GM12864 (cell line): ENCODE measurements at regions not wholly inside any gene's neighbourhood (a gene's known extent, or its start where the extent isn't known, plus 50 kb on each side); places are given as distances from the start of the nearest gene placed in this dataset.

Experiments
- DNase-seq: peaks from one replicate; pipeline ENCODE4 v3.0.0-alpha.2; 2011; ENCODE audit warnings: low read depth
- H3K4me3 ChIP-seq: 2 replicates; pipeline ENCODE4 v1.5.1; 2011; ENCODE audit warnings: mild to moderate bottlenecking, low read depth, low read length, control low read depth
- TF ChIP-seq, protein P1 (sequence below): IDR thresholded peaks from 2 replicates; pipeline ENCODE4 v1.5.1; 2011; ENCODE audit warnings: low read depth, mild to moderate bottlenecking, moderate library complexity, low read length, control low read depth, inconsistent platforms; ENCODE audit errors: missing control alignments

DNA sequence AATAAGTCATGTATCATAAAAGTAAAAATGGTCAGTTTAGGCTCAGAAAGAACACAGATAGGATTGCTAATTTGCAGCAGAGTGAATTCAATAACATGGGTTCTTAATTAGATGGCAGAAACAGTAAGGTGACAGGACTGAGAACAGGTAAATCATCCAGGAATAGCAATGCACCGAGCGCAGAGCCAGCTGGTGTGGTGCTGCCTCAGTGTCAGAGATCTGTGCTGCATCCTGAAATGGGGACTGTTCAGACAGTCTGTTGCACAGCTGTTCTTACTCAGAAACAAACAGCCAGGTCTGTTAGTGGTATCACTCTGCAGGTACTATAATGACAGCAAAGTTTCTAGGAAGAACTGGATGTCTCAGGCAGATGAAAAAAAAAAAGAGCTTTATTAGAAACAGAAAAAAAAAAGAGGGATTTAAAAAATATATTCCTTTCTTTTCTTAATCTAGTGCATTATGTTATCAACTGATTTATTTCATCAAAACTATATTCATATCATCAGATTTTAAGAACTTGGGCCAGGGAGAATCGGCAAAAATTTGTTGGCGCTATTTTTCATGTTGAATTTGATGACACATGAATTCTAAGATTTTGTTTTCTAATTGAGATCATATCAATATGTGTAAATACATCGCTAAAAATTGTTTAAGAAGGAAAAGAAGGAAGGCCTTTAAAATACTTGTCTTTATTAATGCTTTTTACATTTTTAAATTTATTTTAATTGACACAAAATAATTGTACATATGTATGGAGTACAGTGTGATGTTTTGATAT is 501.8 kb downstream of the PRKD1 start:
- DNase-seq = no peak
- H3K4me3 ChIP-seq = no peak overlapping the region
- TF ChIP-seq, protein P1, sequence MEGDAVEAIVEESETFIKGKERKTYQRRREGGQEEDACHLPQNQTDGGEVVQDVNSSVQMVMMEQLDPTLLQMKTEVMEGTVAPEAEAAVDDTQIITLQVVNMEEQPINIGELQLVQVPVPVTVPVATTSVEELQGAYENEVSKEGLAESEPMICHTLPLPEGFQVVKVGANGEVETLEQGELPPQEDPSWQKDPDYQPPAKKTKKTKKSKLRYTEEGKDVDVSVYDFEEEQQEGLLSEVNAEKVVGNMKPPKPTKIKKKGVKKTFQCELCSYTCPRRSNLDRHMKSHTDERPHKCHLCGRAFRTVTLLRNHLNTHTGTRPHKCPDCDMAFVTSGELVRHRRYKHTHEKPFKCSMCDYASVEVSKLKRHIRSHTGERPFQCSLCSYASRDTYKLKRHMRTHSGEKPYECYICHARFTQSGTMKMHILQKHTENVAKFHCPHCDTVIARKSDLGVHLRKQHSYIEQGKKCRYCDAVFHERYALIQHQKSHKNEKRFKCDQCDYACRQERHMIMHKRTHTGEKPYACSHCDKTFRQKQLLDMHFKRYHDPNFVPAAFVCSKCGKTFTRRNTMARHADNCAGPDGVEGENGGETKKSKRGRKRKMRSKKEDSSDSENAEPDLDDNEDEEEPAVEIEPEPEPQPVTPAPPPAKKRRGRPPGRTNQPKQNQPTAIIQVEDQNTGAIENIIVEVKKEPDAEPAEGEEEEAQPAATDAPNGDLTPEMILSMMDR = no peak

DNA sequence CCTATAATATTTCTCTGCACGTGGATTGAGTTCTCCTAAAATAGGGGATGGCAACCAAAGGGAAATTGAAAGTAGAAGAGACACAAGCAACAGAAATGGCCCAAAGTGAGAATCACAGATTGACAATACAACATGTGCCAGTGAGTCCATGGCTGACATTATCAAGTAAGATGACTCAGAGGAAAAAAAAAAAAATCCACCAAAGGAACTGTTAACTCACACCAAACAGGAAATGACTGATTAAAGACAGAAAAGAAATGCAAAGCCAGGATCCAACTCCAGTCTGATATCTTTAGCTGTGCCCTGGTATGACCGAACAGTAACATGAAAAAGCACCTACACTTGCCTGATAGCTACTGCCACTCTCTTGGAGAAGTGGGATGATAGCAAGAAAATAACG is 485.0 kb downstream of the PRKD1 start:
- DNase-seq = no peak
- TF ChIP-seq, protein P1 = no peak
- H3K4me3 ChIP-seq = no peak overlapping the region

DNA sequence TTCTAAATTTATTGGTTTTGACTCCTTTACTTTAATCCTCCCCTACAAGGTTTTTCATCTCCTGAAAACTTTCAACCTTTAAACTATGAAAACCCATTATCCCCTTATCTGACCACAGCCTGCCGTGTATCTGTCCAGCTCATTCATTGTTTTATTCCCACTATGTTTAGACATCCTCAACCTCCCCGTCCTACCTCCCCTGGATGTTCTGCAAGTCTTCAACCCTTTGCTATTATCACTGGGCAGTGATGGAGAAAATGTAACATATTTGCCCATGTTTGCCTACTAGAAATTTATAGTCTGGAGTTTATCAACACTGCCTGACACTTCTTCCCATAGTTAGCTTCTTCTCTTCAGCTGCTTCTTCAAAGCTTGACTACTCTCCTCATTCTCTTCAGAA is 483.4 kb downstream of the PRKD1 start:
- TF ChIP-seq, protein P1 = no peak
- H3K4me3 ChIP-seq = no peak overlapping the region
- no peak for DNase-seq

DNA sequence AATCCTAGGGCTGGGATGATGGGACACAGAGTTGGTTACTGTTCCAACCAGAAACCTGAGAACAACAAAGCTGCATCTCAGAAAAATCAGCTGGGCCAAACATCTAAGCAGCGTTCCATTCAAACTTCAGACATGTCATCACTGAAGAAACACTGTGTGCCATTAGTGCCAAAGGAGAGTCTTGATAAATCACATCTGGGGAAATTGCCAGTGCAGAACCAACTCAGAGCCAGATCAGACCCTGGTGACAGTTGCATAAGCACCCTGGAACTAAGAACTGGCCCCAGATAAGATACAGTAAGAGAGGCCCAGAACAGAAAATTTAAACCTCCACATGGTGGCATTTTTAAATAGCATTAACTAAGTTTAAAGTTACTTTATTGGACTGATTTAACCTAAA is 482.8 kb downstream of the PRKD1 start:
- no peak for DNase-seq
- H3K4me3 ChIP-seq = no peak overlapping the region
- TF ChIP-seq, protein P1 = no peak

DNA sequence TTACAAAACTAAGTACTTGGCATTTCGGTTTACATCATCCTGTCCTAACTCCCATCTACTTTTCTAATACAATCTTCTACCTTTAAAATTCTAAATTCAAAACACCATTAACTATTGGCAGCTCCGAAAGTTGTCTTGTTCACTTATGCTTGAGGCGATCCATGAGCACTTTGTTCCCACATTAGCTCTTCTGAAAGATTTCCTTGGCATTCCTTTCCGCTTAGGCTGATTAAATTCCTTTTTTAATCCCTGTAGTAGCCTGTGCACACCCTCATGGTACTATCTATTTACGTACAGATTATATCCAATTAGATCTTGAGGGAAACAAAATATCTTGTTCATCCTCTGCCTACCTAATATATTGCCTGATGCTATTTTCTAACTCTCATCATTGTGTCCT is 480.7 kb downstream of the PRKD1 start:
- DNase-seq = no peak
- TF ChIP-seq, protein P1 = no peak

DNA sequence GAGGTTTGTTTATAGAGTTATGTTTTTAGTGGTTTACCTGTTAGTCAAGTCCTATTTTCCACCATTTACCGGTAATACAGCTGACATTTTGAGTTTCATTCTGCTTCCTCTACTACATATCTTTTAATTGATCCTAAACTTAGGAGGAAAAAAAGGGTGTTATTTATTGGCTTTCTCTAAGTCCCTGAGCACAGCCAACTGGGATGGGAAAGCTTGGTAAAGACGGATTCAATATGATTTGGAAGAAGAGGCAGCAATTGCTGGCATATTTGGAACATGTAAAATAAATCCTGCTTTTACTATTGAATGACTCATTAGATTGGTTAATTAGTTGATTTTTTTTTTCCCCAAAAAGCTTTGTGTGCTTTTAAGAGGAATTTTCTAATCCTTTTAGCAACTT is 475.7 kb downstream of the PRKD1 start:
- no peak overlapping the region for H3K4me3 ChIP-seq
- TF ChIP-seq, protein P1 = no peak
- DNase-seq = no peak

More for the DNA sequence above, 480.7 kb downstream of the PRKD1 start:
- H3K4me3 ChIP-seq = no peak overlapping the region

DNA sequence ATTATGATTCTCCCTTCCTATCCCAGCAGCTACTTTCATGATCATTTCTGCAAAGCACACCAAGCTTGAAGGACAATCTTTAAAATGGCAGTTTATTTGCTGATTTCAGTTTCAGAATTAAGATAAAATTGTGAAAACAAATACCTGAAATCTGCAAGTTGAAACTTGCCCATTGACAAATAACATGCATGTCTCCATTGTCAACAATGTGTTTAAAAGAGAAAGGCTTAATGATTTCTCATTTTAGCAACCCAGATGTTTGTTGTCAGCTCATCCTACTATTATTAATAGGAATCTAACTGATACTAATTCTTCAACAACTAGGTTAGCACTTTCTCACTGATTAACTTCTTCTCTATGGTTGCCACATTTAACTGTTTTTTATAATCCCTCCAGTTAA is 474.6 kb downstream of the PRKD1 start:
- TF ChIP-seq, protein P1 = no peak
- no peak overlapping the region for H3K4me3 ChIP-seq
- no peak for DNase-seq
